Esophagus squamous epithelium (tissue), 4 donors: ENCODE measurements at regions not wholly inside any gene's neighbourhood (a gene's known extent, or its start where the extent isn't known, plus 50 kb on each side); places are given as distances from the start of the nearest gene placed in this dataset.

Experiments
- POLR2A ChIP-seq, 4 donors: fragments of 450-650 bp; IDR thresholded peaks; one replicate each; pipeline ENCODE4 v1.6.1; 2017; ENCODE audit warnings: antibody characterized with exemption in 4 of 4, mild to moderate bottlenecking in 4 of 4, moderate library complexity in 3 of 4
- TF ChIP-seq, protein P1 (sequence below), 6 experiments: fragments of 450-650 bp in 4 of 6; fragments of 200-600 bp in 2 of 6; sonication (generic) in 2 of 6; IDR thresholded peaks; one replicate each; pipeline ENCODE4 v1.5.1; 2016 to 2019; ENCODE audit warnings: antibody characterized with exemption in 6 of 6, mild to moderate bottlenecking in 4 of 6, moderate library complexity in 4 of 6

DNA sequence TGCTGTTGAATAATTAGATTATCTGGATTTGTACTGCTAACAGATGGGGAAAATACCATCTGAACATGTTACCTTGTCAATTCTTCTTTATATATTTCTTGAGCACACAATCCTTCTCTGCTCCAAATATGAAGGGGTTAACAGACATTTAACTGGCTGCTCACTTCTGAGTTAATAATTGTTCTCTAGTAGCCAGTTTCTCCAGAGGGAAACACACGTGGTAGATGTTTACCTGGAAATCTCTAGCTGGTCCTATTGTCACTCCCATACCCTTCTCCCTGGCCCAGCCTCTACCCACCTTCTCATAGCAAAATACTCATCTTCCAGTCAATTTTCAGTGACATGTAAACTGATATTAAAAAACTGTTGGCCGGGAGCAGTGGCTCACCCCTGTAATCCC, 101.5 kb upstream of the ZNF462 start:
- TF ChIP-seq, protein P1, sequence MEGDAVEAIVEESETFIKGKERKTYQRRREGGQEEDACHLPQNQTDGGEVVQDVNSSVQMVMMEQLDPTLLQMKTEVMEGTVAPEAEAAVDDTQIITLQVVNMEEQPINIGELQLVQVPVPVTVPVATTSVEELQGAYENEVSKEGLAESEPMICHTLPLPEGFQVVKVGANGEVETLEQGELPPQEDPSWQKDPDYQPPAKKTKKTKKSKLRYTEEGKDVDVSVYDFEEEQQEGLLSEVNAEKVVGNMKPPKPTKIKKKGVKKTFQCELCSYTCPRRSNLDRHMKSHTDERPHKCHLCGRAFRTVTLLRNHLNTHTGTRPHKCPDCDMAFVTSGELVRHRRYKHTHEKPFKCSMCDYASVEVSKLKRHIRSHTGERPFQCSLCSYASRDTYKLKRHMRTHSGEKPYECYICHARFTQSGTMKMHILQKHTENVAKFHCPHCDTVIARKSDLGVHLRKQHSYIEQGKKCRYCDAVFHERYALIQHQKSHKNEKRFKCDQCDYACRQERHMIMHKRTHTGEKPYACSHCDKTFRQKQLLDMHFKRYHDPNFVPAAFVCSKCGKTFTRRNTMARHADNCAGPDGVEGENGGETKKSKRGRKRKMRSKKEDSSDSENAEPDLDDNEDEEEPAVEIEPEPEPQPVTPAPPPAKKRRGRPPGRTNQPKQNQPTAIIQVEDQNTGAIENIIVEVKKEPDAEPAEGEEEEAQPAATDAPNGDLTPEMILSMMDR (IDR thresholded peaks at IDR 0.05), result no peak
- no peak for TF ChIP-seq POLR2A (IDR thresholded peaks at IDR 0.05)
